HEK293T (cell line): ENCODE measurements at regions not wholly inside any gene's neighbourhood (a gene's known extent, or its start where the extent isn't known, plus 50 kb on each side); places are given as distances from the start of the nearest gene placed in this dataset.

Source experiments
- ARNT ChIP-seq: fragments of 450-650 bp; IDR thresholded peaks from 2 replicates; pipeline ENCODE4 v1.6.1; 2017; ENCODE audit warnings: mild to moderate bottlenecking
- BHLHE40 ChIP-seq: fragments of 450-650 bp; IDR thresholded peaks from 2 replicates; pipeline ENCODE4 v1.6.1; 2016; ENCODE audit warnings: mild to moderate bottlenecking, moderate library complexity, borderline replicate concordance
- ELF4 ChIP-seq: fragments of 450-650 bp; IDR thresholded peaks from 2 replicates; pipeline ENCODE4 v1.6.1; 2017; ENCODE audit warnings: antibody characterized with exemption
- FOXA1 ChIP-seq: fragments of 450-650 bp; IDR thresholded peaks from 2 replicates; pipeline ENCODE4 v1.6.1; 2016; ENCODE audit warnings: mild to moderate bottlenecking
- FOXM1 ChIP-seq: fragments of 450-650 bp; IDR thresholded peaks from 2 replicates; pipeline ENCODE4 v1.6.1; 2017; ENCODE audit warnings: mild to moderate bottlenecking, borderline replicate concordance
- HDGF ChIP-seq: fragments of 450-650 bp; IDR thresholded peaks from 2 replicates; pipeline ENCODE4 v1.6.1; 2017; ENCODE audit warnings: antibody characterized with exemption, borderline replicate concordance
- LEF1 ChIP-seq: fragments of 450-650 bp; IDR thresholded peaks from 2 replicates; pipeline ENCODE4 v1.6.1; 2017; ENCODE audit warnings: mild to moderate bottlenecking, borderline replicate concordance
- NFRKB ChIP-seq: fragments of 450-650 bp; IDR thresholded peaks from 2 replicates; pipeline ENCODE4 v1.6.1; 2016; ENCODE audit warnings: mild to moderate bottlenecking, moderate library complexity
- SP1 ChIP-seq: fragments of 450-650 bp; IDR thresholded peaks from 2 replicates; pipeline ENCODE4 v1.6.1; 2017
- SUZ12 ChIP-seq: fragments of 450-650 bp; IDR thresholded peaks from 2 replicates; pipeline ENCODE4 v1.6.1; 2016; ENCODE audit warnings: mild to moderate bottlenecking
- TARDBP ChIP-seq: fragments of 450-650 bp; IDR thresholded peaks from 2 replicates; pipeline ENCODE4 v1.6.1; 2016

DNA sequence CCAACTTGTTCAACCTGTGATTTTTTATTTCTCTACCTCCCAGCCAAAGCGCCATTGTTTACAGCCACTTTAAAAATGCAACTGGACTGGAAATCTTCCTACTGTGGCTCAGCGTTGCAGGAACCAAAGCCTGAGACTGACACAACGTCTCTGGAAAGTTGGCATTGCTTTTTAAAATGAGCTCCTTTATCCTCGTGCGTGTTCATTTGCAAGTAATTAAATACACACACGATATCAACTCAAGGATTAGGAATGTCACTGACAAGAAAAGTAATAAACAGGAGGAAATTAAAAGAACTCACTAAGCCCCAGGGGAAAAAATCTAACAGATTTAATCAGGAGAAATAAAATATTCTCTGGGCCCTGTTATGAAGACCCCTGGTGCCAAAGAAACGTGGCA lies 184.6 kb upstream of the IRS2 start:
- TF ChIP-seq LEF1, result no peak
- TF ChIP-seq SUZ12, result no peak
- TF ChIP-seq ELF4, result no peak
- no peak for TF ChIP-seq TARDBP
- TF ChIP-seq SP1, result no peak
- TF ChIP-seq BHLHE40, result no peak
- TF ChIP-seq NFRKB, result no peak
- no peak for TF ChIP-seq FOXM1
- no peak for TF ChIP-seq ARNT
- TF ChIP-seq HDGF, result no peak
- TF ChIP-seq FOXA1, result no peak
